NCI-H446 treated with DMSO at 0.1 percent for 48 hours (cell line): ENCODE measurements at regions not wholly inside any gene's neighbourhood (a gene's known extent, or its start where the extent isn't known, plus 50 kb on each side); places are given as distances from the start of the nearest gene placed in this dataset.

Source experiments
- DNase-seq: peaks from one replicate; lab custom pipeline; 2025; lab: John Stamatoyannopoulos, UW

DNA sequence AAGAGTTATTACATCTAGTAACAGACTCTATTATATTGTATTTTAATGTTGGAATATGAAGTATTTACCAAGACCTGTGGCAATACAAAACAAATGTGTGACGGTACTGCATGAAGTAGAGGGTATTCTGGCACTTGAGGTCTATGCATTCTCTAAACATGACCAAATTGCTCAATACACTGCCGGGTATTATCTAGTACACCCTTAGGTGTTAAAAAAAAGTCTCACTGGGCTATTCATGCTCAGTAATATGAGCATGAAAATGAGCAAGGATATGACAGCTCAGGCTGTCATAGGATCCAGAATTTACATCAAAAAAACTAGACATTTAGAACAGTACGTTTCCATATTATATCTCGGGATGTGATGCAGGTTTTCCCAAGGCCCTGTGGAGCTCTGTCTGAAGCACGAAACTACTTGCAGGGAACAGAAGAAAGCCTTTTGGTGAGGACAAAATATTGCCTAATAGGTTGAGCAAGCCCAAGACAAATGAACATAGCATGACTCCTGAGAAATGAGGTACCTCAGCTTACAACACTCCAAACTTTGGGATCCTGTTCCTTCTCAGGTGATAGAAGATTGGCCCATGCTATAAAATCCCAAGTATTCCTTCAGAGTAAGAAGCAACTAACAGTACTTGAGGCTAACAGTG, 74.1 kb upstream of the MAOA start:
- no peak for DNase-seq

DNA sequence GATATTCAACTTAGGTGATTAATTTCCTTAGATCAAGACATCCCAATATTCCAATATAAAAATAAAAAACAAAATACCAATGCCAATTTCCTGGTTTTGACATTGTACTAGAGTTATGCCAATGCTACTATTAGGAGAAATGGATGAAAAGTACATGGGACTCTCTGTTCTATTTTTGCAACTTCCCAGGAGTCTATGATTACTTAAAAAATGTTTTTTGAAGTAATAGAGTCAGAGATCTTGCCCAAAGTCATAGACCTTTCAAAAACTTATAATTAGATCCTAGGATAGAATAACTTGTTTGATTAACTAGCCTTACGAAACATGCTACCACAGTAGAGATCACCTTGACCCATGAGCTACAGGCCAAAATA, 73.6 kb upstream of the MAOA start:
- no peak for DNase-seq

DNA sequence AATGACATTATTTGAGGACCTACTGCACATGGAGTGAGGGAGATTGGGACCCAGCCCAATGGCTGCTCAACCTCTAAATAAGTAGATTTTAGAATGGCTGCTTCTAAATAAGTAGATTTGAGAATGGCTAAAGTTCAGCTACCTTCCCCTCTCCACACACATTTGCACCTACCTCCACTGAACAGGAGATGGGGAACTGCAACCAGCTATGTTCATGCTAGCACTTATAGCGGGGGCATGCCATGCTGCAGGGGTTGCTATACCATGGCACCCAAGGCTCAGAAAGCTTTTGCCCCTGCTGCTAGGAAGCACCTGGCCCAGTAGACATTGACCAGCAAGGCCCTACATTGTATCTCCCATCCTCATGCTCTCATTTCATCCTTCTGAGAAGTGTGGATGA, 70.2 kb upstream of the MAOA start:
- DNase-seq = no peak

DNA sequence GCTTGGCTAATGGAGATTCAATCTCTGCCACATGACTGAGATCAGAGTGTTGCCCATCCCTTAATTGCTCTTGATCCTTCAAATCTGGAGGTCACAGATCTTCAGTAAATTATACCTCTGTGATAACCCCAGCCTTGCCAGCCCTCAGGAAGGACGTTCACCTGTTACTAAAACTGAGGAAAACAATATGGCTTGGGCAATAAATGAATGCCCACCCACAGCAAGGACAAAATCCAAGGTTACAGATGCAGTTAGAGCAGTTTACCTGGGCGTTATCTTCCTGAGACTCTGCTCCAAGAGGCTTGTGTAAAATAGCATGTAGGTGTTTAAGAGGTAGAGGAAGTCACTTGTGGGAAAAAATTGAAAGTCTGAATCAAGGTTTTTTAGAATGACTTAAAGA, 69.3 kb upstream of the MAOA start:
- no peak for DNase-seq

DNA sequence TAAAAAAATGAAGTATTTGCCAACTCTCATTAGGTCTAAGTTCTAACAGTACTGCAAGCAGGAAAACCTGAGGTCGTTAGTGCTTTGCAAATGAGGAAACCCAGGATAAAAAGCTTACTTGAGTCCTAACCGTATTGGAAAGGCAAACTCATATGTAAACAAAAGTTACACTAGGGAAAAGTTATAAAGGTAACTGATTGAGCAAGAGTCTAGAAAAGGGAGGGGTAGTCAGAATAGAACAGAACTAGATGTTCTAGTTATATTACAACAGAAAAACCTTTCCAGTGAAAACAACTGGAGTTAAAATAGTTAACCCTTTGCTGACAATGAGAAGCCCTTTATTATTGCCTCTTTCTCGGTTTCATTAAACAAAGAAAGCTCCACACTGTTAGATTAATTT, 66.4 kb upstream of the MAOA start:
- no peak for DNase-seq

DNA sequence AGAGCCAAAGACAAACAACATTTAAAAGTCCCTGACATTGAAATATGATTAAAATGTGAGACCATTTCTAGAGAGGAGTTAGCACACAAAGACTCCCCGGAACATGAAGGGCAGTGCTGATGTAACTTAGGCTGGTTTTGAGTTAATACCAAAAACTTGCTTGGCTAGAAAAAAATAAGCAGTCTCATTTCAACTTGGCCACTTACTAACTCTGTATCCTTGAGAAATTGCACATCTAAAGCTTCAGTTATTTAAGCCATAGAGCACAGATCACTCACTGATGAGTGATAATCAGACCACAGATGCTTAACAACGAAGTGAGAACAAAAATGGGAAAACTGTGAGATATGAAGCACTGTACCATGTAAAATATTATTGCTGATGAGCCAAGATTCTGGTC, 65.9 kb upstream of the MAOA start:
- DNase-seq = no peak

DNA sequence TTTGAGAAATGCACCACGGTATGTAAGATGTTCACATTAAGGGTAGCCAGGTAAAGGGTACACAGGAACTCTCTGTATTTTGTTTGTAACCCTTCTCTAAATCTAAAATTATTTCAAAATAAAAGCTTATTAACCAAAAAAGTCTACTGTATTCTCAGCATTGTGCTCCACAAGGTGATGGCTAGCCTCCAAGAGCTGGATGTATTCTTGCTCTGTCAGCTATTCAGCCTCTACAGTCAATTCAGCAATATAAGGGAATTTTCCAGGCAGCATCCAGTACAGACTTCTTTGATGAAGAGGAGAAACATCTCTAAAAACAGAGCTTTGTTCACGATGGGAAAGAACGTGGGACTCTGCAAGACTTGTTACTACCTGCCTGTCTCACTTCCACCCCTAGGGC, 63.5 kb upstream of the MAOA start:
- DNase-seq = no peak

DNA sequence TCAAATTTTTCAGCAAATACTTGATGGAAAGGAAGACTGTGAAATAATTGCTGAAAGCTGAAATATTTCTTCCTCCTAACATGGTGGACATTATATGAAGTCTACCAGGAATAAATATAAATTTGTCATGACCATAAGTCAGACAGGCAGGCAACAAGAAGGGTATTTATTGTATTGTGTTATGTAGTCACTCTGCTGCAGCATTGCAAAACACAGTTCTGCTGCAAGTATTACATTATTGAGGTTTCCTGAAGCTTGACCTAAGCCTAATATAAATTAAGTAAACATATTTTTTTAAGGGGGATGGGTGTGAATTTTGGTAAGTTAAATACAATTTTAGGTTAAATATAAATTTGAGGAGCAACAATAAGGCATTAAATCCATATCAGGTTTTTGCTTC, 60.2 kb upstream of the MAOA start:
- no peak for DNase-seq

DNA sequence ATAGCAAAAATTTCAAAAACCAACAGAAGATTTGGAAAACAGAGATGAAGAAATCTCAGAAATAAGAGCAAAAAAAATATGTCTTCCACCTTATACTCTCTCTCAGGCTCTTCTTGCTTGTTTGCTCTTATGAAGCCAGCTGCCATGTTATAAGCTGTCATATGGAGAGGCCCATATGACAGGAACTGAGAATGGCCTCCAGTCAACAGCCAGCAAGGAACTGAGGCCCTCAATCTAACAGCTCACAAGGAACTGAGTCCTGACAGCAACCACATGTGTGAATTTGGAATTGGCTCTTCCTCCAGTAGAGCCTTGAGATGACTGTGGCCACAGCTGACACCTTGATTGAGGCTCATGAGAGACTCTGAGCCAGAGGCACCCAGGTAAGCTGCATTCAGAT, 51.3 kb upstream of the MAOA start:
- no peak for DNase-seq

DNA sequence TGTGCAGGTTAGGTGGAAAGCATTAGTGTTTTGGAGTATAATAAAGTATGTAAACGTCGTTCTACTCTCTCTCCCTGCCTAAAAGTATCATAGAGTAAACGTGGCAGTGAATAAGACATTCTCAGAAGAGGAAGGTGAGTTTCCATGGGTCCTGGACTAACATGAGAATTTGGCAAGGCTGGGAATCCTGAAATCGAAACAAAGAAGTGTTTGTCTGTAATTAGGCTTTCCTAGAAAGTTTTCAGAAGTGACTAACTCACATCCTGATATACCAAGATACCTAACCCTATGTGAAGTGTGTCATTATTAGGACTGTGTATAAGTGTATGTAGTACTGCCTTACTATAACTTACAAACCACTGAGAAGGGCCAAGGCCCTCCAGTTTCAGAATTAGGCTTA, 50.7 kb upstream of the MAOA start:
- DNase-seq = no peak
